GM18505 (cell line): ENCODE measurements at regions not wholly inside any gene's neighbourhood (a gene's known extent, or its start where the extent isn't known, plus 50 kb on each side); places are given as distances from the start of the nearest gene placed in this dataset.
"Not testable (repeated sequence)": the region's sequence is repeated elsewhere in the genome, so short reads cannot be mapped to it uniquely, and the experiment has no call there.

Source experiments
- ATAC-seq: cut with Tn5 transposase; IDR thresholded peaks from one replicate; pipeline ENCODE4 v1.9.1; 2021; ENCODE audit not compliant: unreplicated experiment
- POLR2A ChIP-seq: IDR thresholded peaks from 4 replicates; pipeline ENCODE4 v1.6.1; 2011; ENCODE audit warnings: borderline replicate concordance; ENCODE audit not compliant: insufficient read depth, insufficient read length; ENCODE audit errors: extremely low read depth

DNA sequence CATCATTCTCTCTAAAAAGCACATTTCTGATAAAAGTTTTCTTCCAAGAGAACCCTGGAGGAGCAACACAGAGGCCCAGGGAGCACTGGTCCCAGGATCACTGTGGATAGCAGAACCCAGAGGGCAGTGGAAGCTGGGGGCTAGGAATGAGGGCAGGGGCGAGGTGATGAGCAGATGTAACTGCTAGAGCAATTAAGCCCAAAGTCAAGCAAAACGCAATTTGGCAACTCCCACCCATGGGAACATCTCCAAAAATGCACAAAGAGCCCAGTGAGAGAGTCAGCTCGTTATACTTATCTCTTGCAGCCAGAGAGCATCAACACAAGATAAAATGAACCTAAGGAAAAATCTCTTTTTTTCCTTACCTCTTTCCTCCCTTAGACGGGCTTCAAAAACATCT is 284.2 kb downstream of the TBC1D4 start:
- no peak for ATAC-seq

GRCh38 chr13:75196147-75196837 is 285.7 kb downstream of the TBC1D4 start:
- ATAC-seq = no peak
- TF ChIP-seq POLR2A = no peak

More for the DNA sequence above, 284.2 kb downstream of the TBC1D4 start:
- no peak for TF ChIP-seq POLR2A

- no peak for TF ChIP-seq POLR2A
- ATAC-seq = no peak
These were observed 286.3 kb downstream of the TBC1D4 start for GRCh38 chr13:75195495-75196146.

- no peak for ATAC-seq
- TF ChIP-seq POLR2A = no peak
These were observed 287.1 kb downstream of the TBC1D4 start for GRCh38 chr13:75194717-75195462.

- TF ChIP-seq POLR2A = no peak
- no peak for ATAC-seq
These were observed 295.6 kb downstream of the TBC1D4 start for GRCh38 chr13:75186379-75186778.

DNA sequence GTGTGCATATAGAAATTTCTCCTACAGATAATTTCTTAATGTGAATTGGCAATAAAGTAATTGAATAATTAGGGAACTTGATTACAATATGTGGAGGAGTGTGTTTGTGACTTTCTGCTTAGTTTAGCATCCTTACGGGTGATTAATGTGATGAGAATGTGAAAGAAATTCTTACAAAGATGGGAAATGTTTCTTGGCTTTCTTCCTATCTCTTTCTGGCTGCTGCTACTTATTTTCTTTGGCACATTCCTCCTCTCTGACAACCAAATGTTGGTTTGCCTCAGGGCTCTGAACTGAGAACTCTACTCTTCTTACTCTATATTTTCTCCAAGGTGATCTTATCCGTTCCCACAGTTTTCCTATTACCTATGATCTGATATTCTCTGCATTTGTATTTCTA is 300.1 kb downstream of the TBC1D4 start:
- no peak for TF ChIP-seq POLR2A
- ATAC-seq = no peak

- ATAC-seq = no peak
- no peak for TF ChIP-seq POLR2A
These were observed 301.0 kb downstream of the TBC1D4 start for GRCh38 chr13:75180805-75181455.

DNA sequence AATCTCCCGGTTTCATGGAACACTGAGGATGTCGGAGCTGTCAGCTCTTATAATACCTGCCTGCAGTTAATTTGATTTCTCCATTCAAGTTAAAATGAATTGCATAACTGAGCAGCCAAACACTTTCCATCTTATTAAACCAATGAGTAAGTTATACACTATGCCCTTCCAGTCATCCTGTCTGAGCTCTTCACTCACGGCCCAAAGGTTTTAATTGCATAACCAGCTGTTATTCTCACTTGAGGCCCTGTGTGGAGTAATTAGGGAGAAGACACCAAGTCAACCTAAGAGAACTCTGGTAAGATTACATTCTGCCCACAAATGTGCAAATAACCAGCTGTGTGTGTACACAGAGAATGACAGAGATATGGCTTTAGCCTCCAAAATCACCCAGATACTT is 303.5 kb downstream of the TBC1D4 start:
- TF ChIP-seq POLR2A = no peak
- no peak for ATAC-seq

- no peak for TF ChIP-seq POLR2A
These were observed 306.4 kb downstream of the TBC1D4 start for GRCh38 chr13:75175575-75175974.

DNA sequence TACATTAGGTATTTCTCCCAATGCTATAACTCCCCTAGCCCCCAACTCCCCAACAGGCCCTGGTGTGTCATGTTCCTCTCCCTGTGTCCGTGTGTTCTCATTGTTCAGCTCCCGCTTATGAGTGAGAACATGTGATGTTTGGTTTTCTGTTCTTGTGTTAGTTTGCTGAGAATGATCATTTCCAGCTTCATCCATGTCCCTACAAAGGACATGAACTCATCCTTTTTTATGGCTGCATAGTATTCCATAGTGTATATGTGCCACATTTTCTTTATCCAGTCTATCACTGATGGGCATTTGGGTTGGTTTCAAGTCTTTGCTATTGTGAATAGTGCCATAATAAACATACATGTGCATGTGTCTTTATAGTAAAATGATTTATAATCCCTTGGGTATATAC is 306.9 kb downstream of the TBC1D4 start:
- ATAC-seq = not testable (repeated sequence)

More at GRCh38 chr13:75175575-75175974, 306.4 kb downstream of the TBC1D4 start:
- no peak for ATAC-seq

GRCh38 chr13:75174481-75174880 is 307.5 kb downstream of the TBC1D4 start:
- no peak for TF ChIP-seq POLR2A
- ATAC-seq = no peak

GRCh38 chr13:75173457-75174356 is 308.3 kb downstream of the TBC1D4 start:
- TF ChIP-seq POLR2A = no peak
- ATAC-seq = no peak
